GM18502 (cell line): ENCODE measurements at regions not wholly inside any gene's neighbourhood (a gene's known extent, or its start where the extent isn't known, plus 50 kb on each side); places are given as distances from the start of the nearest gene placed in this dataset.
"Not testable (repeated sequence)": the region's sequence is repeated elsewhere in the genome, so short reads cannot be mapped to it uniquely, and the experiment has no call there.

Source experiments
- ATAC-seq: cut with Tn5 transposase; IDR thresholded peaks from one replicate; pipeline ENCODE4 v1.9.1; 2021; ENCODE audit warnings: mild to moderate bottlenecking; ENCODE audit not compliant: unreplicated experiment, poor library complexity

DNA sequence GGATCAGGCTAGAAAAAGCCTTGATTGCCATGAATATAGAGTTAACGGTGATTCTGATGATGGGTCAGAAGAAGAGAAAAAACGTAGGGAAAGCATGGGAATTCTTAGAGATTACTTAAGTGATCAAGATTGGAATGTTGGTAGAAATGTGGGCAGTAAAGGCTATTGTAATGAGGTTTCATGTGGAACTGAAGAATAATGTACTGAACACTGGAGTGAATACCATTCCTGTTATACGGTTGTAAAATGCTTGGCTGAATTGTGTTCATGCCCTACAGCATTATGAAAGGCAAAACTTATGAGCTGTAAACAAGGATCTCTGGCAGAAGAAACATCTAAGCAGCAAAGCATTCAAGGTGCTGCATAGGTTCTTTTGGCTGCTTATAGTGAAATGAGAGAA, 414.1 kb upstream of the CBLB start:
- ATAC-seq = no peak

DNA sequence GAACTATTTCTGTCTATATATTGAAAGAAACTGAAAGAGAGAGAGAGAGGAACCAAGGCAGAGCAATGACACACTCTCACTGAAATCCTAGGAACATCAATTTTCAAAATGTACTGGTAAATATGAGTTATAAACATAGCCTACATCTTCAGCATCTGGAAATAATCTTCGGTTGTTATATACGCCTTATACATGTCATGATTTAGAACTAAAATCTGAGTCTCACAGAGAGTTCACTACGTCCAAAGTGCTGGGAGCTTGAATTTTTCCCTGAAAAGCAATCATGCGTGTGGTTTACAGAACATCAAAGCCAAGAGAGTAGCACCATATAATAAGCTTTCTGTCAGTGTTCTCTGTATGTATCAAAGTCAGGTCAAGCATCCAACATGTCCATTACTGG, 420.0 kb upstream of the CBLB start:
- ATAC-seq = no peak

DNA sequence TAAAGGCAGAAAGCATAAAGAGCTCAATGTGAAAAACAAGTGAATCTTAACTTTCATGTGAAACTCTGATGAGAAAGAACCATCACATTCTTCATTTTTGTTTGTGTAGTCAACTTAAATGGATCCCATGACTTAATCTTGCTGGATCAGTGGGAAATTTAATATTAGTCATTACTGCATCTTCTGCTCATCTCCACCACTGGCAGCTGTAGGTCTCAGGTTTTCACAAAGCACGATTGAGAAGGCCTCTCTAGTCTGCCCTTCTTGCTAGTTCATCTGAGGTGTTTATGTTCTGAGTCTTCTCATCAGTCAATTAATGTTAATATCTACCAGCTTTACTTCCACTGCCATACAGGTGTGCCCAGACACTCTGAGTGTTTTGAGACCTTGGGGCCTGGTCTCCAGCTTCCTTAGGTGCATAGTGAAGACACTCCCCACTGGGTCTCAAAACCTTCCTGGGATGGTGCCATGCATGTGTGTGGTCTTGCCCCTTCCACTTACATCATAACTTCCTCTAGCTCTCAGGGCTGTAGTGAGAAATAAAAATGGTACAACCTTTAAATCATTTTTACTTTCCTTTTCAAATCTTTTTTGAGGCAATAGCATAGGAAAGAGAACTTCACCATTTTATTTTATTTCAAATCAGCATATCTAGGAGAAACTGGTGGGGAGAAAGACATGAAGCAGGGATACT, 421.6 kb upstream of the CBLB start:
- ATAC-seq = no peak

GRCh38 chr3:106293161-106293560, 424.3 kb upstream of the CBLB start:
- ATAC-seq = no peak

GRCh38 chr3:106294121-106294520, 425.3 kb upstream of the CBLB start:
- ATAC-seq = no peak

- ATAC-seq = no peak
Measured at GRCh38 chr3:106296062-106296461, 427.2 kb upstream of the CBLB start.

- peak; percentile 72 for ATAC-seq
Measured at GRCh38 chr3:106299300-106300098, 430.7 kb upstream of the CBLB start.

DNA sequence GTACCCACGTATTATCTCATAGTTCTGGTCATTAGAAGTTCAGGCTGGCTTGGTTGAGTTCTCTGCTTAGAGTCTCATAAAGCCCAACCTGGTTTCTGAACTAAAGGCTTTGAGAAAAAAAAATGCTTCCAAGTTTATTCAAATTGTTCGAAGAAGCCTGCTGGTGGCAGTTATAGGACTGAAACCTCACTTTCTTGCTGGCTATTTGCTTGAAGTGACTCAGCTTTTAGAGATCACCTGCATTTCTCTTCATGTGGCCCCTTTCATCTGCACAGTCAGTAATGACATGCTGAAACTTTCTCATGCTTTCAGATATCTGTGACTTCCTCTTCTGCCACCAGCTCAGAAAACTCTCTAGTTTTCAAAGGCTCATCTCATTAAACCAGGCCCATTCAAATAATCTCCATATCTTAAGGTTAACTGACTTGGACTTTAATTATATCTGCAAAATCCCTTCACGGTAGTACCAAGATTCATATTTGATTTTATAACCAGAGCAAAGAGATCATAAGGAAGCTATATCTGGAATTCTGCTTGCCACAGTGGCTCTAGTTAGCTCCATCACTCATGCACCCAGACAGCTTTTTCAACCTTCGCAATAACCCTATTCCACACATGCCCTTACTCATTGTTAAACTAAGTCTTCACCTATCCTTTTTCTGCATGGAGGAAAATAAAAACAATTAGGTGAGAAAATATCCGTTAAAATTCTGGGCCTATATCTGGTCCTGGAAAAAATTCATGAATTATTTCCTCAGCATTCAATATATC, 433.8 kb upstream of the CBLB start:
- ATAC-seq = peak; percentile 89

DNA sequence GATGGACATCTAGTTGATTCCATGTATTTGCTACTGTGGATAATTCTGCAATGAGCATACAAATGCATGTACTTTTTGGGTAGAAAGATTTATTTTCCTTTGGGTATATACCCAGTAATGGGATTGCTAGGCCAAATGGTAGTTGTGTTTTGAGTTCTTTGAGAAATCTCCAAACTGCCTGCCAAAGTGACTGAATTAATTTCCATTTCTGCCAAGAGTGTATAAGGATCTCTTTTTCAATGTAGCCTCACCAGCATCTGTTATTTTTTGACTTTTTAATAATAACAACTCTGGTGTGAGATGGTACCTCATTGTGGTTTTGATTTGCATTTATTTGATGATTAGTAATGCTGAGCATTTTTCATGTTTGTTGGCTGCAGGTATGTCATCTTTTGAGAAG, 435.0 kb upstream of the CBLB start:
- ATAC-seq = no peak

DNA sequence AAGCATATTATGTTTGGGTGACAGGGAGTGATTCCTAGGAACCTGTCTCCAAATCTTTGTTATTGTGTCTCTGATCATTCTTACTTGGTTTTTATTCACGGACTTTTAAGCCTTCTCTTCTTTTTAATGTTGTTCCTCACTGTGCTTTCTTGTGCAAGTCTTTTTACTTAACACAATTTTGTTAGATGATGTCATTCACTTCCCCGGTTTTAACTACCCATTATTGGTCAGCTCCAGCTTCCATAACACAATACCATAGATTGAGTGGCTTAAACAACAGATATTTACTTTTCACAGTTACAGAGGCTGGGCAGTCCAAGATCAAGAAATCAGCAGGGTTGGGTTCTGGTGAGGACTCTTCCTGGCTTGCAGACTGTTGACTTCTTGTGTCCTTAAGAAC, 436.3 kb upstream of the CBLB start:
- ATAC-seq = no peak

GRCh38 chr3:106305882-106306435, 437.1 kb upstream of the CBLB start:
- no peak for ATAC-seq

DNA sequence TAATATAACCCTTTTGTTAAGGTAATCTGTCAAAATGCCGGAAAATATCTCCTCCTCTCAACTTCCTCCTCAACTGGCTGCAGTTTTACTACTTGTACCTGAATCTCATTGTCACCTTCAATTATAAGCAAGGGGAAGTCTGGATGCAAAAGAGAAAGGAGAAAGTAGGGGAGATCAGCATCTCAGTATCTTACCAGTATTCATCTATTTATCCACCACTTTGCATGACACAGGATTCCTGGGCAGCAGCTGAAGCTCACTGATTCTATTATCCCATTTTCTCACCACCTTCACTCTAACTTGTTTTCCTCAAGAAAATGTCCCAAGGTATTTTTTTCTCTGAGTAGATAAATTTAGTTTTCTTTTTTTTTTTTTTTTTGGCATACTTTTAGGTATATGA, 440.5 kb upstream of the CBLB start:
- no peak for ATAC-seq

DNA sequence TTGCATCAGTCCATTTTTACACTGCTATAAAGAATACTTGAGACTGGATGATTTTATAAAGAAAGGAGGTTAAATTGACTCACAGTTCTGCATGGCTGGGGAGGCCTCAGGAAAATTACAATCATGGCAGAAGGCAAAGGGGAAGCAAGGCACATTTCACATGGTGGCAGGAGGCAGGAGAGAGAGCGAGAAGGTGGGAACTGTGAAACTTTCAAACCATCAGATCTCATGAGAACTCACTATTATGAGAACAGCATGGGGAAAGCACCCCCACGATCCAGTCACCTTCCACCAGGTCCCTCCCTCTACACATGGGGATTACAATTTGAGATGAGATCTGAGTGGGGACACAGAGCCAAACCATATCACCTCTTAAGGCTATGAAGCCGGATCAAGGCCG, 441.0 kb upstream of the CBLB start:
- ATAC-seq = not testable (repeated sequence)

DNA sequence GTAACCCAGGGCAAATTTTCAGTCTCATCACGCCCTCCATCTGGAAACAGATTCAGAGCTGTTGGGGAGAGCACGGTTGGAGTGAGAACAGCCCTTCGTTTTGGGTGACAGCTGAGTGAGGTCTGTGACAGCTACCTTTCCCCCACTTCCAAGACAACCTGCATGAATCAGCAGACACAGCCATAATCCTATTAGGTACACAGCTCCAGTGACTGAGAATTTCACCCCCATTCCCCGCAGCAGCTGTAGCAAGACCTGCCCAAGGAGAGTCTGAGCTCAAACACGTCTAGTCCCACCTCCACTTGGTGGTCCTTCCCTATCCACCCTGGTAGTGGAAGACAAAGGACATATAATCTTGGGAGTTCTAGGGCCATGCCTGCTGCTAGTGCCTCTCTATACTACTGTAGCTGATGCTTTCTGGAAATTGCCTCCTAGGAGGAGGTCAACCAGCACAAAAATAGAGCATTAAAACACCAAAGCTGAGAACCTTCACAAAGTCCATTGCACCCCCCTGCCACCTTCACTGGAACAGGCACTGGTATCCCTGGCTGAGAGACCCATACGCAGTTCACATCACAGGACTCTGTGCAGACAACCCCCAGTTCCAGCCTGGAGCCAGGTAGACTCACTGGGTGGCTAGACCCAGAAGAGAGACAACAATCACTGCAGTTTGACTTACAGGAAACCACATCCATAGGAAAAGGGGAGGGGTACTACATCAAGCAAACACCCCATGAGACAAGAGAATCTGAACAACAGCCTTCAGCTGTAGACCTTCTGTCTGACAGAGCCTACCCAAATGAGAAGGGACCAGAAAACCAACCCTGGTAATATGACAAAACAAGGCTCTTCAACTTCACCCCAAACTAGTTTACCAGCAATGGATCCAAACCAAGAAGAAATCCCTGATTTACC, 448.6 kb upstream of the CBLB start:
- no peak for ATAC-seq

DNA sequence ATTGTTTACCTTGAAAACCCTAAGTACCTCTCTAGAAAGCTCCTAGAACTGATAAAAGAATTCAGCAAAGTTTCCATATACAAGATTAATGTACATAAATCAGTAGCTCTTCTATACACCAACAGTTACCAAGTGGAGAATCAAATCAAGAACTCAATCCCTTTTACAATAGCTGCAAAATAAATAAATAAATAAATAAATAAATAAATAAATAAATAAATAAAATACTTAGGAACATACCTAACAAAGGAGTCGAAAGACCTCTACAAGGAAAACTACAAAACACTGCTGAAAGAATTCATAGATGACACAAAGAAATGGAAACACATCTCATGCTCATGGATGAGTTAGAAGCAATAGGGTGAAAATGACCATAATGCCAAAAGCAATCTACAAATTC, 452.6 kb upstream of the CBLB start:
- ATAC-seq = not testable (repeated sequence)

GRCh38 chr3:106323586-106323985, 454.8 kb upstream of the CBLB start:
- ATAC-seq = no peak

- no peak for ATAC-seq
Measured at GRCh38 chr3:106326941-106327695, 458.3 kb upstream of the CBLB start.

DNA sequence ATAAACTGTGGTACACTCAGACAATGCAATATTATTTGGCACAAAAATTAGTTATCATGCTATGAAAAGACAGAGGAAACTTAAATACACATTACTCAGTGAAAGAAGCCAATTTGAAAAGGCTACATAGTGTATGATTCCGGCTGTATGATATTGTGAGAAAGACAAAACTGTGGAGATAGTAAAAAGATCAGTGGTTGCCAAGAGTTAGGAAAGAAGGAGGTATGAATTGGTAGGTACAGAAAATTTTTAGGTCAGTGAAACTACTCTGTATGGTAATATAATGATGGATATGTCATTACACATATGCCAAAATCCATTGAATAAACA, 458.8 kb upstream of the CBLB start:
- no peak for ATAC-seq

- no peak for ATAC-seq
Measured at GRCh38 chr3:106328224-106328623, 459.4 kb upstream of the CBLB start.
